LNCaP clone FGC (cell line): ENCODE measurements at regions not wholly inside any gene's neighbourhood (a gene's known extent, or its start where the extent isn't known, plus 50 kb on each side); places are given as distances from the start of the nearest gene placed in this dataset.
"Not testable (repeated sequence)": the region's sequence is repeated elsewhere in the genome, so short reads cannot be mapped to it uniquely, and the experiment has no call there.

Experiments
- DNase-seq: peaks from one replicate; pipeline ENCODE4 v3.0.0-alpha.2; 2011; ENCODE audit warnings: low read depth
- H3K4me3 ChIP-seq: 2 replicates; pipeline ENCODE4 v1.5.1; 2011; ENCODE audit warnings: mild to moderate bottlenecking, low read depth, low read length, control low read depth
- TF ChIP-seq, protein P1 (sequence below): IDR thresholded peaks from 2 replicates; pipeline ENCODE4 v1.5.1; 2012; ENCODE audit warnings: mild to moderate bottlenecking; ENCODE audit not compliant: control insufficient read depth, insufficient read depth; ENCODE audit errors: extremely low read depth

DNA sequence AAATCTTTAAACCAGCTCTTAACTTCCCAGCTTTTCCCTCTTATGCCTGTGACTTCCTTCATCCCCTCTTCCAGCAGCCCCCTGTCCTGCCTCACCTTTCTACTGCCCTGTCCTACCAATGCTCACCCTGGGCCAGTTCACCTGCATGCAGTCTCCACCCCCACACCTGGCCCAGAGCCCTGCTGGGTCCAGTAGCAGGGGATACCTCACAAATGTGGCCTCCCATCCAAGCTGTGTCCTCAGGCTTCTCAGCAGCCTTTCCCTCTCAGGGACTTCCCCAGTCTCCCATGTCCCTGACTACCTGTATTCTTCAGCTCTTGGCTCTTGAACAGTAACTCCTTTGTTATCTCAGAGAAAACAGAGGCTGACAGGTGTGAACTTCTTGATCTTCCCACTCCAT is 503.2 kb downstream of the MFSD1 start:
- TF ChIP-seq, protein P1, sequence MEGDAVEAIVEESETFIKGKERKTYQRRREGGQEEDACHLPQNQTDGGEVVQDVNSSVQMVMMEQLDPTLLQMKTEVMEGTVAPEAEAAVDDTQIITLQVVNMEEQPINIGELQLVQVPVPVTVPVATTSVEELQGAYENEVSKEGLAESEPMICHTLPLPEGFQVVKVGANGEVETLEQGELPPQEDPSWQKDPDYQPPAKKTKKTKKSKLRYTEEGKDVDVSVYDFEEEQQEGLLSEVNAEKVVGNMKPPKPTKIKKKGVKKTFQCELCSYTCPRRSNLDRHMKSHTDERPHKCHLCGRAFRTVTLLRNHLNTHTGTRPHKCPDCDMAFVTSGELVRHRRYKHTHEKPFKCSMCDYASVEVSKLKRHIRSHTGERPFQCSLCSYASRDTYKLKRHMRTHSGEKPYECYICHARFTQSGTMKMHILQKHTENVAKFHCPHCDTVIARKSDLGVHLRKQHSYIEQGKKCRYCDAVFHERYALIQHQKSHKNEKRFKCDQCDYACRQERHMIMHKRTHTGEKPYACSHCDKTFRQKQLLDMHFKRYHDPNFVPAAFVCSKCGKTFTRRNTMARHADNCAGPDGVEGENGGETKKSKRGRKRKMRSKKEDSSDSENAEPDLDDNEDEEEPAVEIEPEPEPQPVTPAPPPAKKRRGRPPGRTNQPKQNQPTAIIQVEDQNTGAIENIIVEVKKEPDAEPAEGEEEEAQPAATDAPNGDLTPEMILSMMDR, result no peak
- H3K4me3 ChIP-seq, result no peak overlapping the region
- no peak for DNase-seq

DNA sequence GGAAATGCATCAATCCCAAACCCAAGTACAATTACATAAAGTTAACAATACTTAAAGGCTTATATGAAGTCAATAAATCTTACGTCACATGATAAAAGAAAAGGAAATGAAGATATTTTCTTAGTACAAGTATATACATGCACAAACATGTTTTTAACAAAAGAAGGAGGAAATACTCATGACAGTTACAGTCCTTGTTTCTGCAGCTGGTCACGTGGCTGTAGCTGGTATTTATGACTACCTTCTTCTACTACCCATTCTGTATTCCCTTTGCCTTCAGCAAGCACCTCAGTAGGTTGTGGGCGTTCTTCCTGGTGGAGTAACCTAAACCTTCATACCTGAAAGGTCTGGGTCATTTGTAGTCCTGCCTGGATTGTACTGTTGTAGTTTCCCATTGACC is 514.9 kb downstream of the MFSD1 start:
- not testable (repeated sequence) for H3K4me3 ChIP-seq, DNase-seq

DNA sequence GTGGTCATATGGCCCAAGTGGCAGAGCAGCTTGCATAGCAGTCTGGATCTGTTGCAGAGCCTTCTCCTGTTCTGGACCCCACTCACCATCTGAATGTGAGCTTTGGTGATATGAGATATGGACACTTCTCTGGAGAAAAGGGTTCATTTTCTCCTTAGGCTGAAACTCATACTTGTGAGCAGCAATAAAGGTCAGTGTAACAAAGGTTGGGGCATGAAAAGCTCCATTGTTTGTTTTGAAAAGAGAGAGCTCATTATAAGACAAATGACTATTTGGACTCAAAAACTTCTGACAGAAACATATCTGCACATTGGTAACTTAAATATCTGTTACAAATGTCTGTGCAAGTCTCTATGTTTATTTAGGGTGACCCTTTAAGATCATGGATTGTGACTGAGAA is 517.3 kb downstream of the MFSD1 start:
- TF ChIP-seq, protein P1, result no peak
- DNase-seq, result no peak
- no peak overlapping the region for H3K4me3 ChIP-seq

DNA sequence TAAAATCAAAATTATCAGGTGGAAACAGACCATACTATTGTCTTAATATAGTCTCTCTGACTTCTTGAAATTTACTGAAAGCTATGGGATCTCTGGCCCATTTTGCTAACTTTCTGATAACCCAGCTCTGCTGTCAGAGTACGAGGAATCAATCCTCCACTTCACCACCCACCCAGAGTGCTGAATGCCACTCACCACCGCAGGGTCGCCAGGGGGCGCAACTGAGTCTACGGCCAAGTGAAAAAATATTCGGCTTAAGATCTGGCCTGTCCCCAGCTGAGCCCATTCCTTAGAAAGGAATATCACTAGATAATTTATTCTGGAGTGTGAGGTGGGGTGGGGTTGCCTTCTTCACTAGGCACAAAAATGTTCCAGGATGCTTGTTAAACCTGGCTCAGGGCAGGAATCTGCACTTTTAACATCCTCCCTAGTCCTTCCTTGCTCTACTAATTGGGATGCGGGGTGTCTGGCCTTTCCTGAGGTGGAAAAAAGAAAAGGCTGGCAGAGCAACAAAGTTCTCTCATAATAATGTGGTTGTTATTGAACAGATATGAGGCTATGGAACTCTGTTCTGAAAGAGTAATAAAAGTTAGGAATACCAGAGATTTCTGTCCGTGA is 520.6 kb downstream of the MFSD1 start:
- peak; percentile 1 for DNase-seq
- H3K4me3 ChIP-seq, result no peak overlapping the region
- TF ChIP-seq, protein P1, result peak; percentile 84

DNA sequence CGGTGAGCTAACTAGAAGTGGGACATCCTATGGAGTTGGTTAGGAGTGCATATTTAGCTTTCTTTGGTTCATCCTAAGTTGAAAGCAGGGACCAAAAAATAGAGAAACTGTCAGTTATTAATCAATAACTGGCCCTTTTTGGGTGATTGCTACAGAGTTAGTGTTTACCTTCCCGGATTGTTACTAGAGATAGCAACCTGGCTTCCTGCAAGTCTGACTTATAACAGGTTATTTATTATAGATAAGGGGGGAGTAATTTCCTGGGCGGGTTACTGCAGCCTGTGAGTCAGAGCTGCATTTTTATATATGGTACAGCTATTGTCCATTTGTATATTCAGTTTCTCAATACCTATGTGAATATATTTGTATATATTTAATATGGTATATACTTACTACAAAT is 522.0 kb downstream of the MFSD1 start:
- H3K4me3 ChIP-seq, result no peak overlapping the region
- no peak for DNase-seq
- TF ChIP-seq, protein P1, result no peak

DNA sequence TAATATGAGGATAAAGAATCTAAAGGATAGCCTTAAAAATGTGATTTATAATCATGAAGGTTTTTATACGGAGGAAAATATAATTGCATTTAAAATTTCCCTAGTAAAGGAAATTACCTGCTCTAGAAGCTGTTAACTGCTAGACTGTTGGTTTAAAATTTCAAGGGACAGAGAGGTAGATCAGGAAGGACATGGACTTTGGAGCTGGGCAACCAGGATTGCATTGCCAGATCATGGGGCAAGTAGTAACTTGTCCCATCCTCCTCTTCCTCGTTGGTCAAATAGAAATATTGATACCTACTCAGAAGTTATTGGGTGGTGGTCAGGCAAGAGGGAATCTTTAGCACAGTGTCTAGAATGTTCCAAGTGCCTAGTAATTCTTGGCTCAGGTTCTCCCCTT is 525.1 kb downstream of the MFSD1 start:
- TF ChIP-seq, protein P1, result no peak
- DNase-seq, result no peak
- H3K4me3 ChIP-seq, result no peak overlapping the region

DNA sequence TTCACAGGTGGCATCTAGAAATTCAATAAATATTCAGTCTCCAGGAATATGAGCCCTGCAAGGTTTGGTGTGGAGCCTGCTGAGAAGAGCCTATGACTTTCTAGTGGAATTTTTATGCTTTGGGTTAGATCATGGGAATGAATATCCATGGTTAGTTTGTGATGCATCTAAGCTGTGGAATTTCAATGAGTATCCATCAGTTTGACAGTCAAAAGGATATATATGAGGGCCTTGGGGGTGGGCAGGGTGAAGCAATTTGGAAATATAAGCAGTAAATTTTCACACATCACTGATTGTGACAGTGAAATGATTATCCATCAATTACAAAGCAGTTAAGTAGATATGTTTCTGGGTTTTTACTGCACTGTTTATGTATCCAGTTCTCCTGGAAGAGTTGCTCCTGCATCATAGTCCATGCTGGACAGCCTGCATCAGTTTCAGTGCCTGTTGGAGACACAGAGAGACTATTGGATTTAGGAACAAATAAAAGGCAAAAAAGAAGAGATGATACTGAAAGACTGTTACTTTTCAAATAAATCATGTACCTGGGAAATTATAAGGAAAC is 530.8 kb downstream of the MFSD1 start:
- no peak for DNase-seq
- H3K4me3 ChIP-seq, result no peak overlapping the region
- TF ChIP-seq, protein P1, result no peak
